CD4-positive, alpha-beta memory T cell (primary cell): ENCODE measurements at regions not wholly inside any gene's neighbourhood (a gene's known extent, or its start where the extent isn't known, plus 50 kb on each side); places are given as distances from the start of the nearest gene placed in this dataset.

ENCODE experiments used
- CTCF ChIA-PET: fragments of 350-600 bp; sonication (Branson Sonifier 250); formaldehyde crosslinking; loops from one replicate; lab custom pipeline; 2021; ENCODE audit warnings: inconsistent platforms; ENCODE audit not compliant: partially characterized antibody; lab: Charles Lee
- POLR2A ChIA-PET: fragments of 350-600 bp; sonication (Branson Sonifier 250); formaldehyde crosslinking; loops from one replicate; lab custom pipeline; 2021; ENCODE audit not compliant: partially characterized antibody; lab: Charles Lee
- DNase-seq, 5 donors: peaks; one replicate each; pipeline versions ENCODE4 v3.0.0 to v3.0.0-alpha.2; 2020 to 2022; ENCODE audit warnings: mixed read lengths in 1 of 5
- H3K27ac ChIP-seq: one replicate; pipeline ENCODE4 v1.7.0; 2013; ENCODE audit warnings: low read depth, low read length
- H3K27me3 ChIP-seq: 2 replicates; pipeline ENCODE4 v1.7.0; 2013; ENCODE audit warnings: mild to moderate bottlenecking, low read length, moderate library complexity; ENCODE audit not compliant: insufficient read depth
- H3K36me3 ChIP-seq: 2 replicates; pipeline ENCODE4 v1.7.0; 2013; ENCODE audit warnings: mild to moderate bottlenecking, low read length, moderate library complexity; ENCODE audit not compliant: insufficient read depth
- H3K4me1 ChIP-seq: 2 replicates; pipeline ENCODE4 v1.7.0; 2013; ENCODE audit warnings: mild to moderate bottlenecking, low read length, moderate library complexity; ENCODE audit not compliant: insufficient read depth
- H3K4me3 ChIP-seq, 2 donors: one replicate each; pipeline ENCODE4 v1.7.0; 2013; ENCODE audit warnings: low read length in 2 of 2, mild to moderate bottlenecking in 1 of 2
- H3K9me3 ChIP-seq, 2 donors: one replicate each; pipeline ENCODE4 v1.7.0; 2013; ENCODE audit warnings: low read length in 2 of 2, control low read depth in 1 of 2; ENCODE audit not compliant: control insufficient read depth in 1 of 2
- H3K27ac Mint-ChIP-seq, 7 donors: one replicate each; pipeline ENCODE4 v1.8.0; 2020 to 2021; ENCODE audit warnings: mixed read lengths in 7 of 7, mild to moderate bottlenecking in 6 of 7, inconsistent platforms in 3 of 7, moderate library complexity in 3 of 7
- H3K27me3 Mint-ChIP-seq, 2 donors: one replicate each; pipeline ENCODE4 v1.8.0; 2020 to 2021; ENCODE audit warnings: mixed read lengths in 2 of 2
- H3K36me3 Mint-ChIP-seq, 2 donors: one replicate each; pipeline ENCODE4 v1.8.0; 2020 to 2021; ENCODE audit warnings: mixed read lengths in 2 of 2, inconsistent platforms in 1 of 2, mild to moderate bottlenecking in 1 of 2
- H3K4me1 Mint-ChIP-seq, 4 donors: one replicate each; pipeline ENCODE4 v1.8.0; 2020 to 2021; ENCODE audit warnings: mixed read lengths in 4 of 4, mild to moderate bottlenecking in 1 of 4
- H3K4me3 Mint-ChIP-seq, 8 donors: one replicate each; pipeline ENCODE4 v1.8.0; 2020 to 2021; ENCODE audit warnings: mixed read lengths in 8 of 8, mild to moderate bottlenecking in 7 of 8, moderate library complexity in 6 of 8, inconsistent platforms in 3 of 8
- H3K9me3 Mint-ChIP-seq, 8 donors: one replicate each; pipeline ENCODE4 v1.8.0; 2020 to 2021; ENCODE audit warnings: mixed read lengths in 8 of 8, mild to moderate bottlenecking in 5 of 8, inconsistent platforms in 3 of 8, moderate library complexity in 1 of 8
- intact Hi-C: fragments of 100-400 bp; cut with micrococcal nuclease; formaldehyde crosslinking; loops from one replicate; pipeline ENCODE4 v1.15.1; 2023

- Mint-ChIP-seq H3K4me3 (no peak overlapping the region), H3K4me1 (no peaks in the 10 kb centered on the region), H3K9me3 (peaks cover 0 to 4% (median under 1%) of the 10 kb centered on the region in 8 donors), H3K27me3 (peaks cover 0 to 1% of the 10 kb centered on the region in 2 donors), H3K27ac (no peak overlapping the region), H3K36me3 (peaks cover 0 to 4% of the 10 kb centered on the region in 2 donors)
- Histone ChIP-seq H3K27ac (no peak overlapping the region), H3K27me3 (no peaks in the 10 kb centered on the region), H3K4me3 (no peak overlapping the region), H3K4me1 (no peaks in the 10 kb centered on the region), H3K9me3 (no peaks in the 10 kb centered on the region), H3K36me3 (no peaks in the 10 kb centered on the region)
- ChIA-PET CTCF (no interaction called here), POLR2A (no interaction called here)
- no peak for DNase-seq
- intact Hi-C loops = no loop called here
These were observed 287.1 kb upstream of the CDH4 start for GRCh38 chr20:60964911-60965310.

- no peaks in the 10 kb centered on the region for H3K4me1 ChIP-seq
- no peak overlapping the region for H3K27ac ChIP-seq
- Mint-ChIP-seq H3K4me1 (no peaks in the 10 kb centered on the region), H3K4me3 (no peak overlapping the region), H3K36me3 (peaks cover 0 to 4% of the 10 kb centered on the region in 2 donors), H3K27me3 (peaks cover 0 to 1% of the 10 kb centered on the region in 2 donors), H3K9me3 (peaks cover 0 to 2% (median 0%) of the 10 kb centered on the region in 8 donors), H3K27ac (no peak overlapping the region)
- H3K9me3 ChIP-seq = no peaks in the 10 kb centered on the region
- intact Hi-C loops = no loop called here
- ChIA-PET CTCF (no interaction called here), POLR2A (no interaction called here)
- H3K36me3 ChIP-seq = no peaks in the 10 kb centered on the region
- no peaks in the 10 kb centered on the region for H3K27me3 ChIP-seq
- no peak overlapping the region for H3K4me3 ChIP-seq
- no peak for DNase-seq
These were observed 286.0 kb upstream of the CDH4 start for GRCh38 chr20:60966031-60966430.

GRCh38 chr20:60966766-60967165 is 285.3 kb upstream of the CDH4 start:
- H3K4me1 Mint-ChIP-seq = no peaks in the 10 kb centered on the region
- Histone ChIP-seq H3K4me1 (no peaks in the 10 kb centered on the region), H3K9me3 (no peaks in the 10 kb centered on the region), H3K4me3 (no peak overlapping the region), H3K36me3 (no peaks in the 10 kb centered on the region), H3K27ac (no peak overlapping the region), H3K27me3 (no peaks in the 10 kb centered on the region)
- H3K4me3 Mint-ChIP-seq = no peak overlapping the region
- DNase-seq = no peak
- no peaks in the 10 kb centered on the region for H3K27me3 Mint-ChIP-seq
- H3K9me3 Mint-ChIP-seq = peaks cover 0 to 2% (median 0%) of the 10 kb centered on the region in 8 donors
- ChIA-PET POLR2A (no interaction called here), CTCF (no interaction called here)
- no peak overlapping the region for H3K27ac Mint-ChIP-seq
- peaks cover 0 to 4% of the 10 kb centered on the region in 2 donors for H3K36me3 Mint-ChIP-seq
- intact Hi-C loops = no loop called here

- H3K27me3 ChIP-seq = no peaks in the 10 kb centered on the region
- no peak overlapping the region for H3K4me3 Mint-ChIP-seq
- no peak overlapping the region for H3K27ac Mint-ChIP-seq
- no peak for DNase-seq
- ChIA-PET CTCF (no interaction called here), POLR2A (no interaction called here)
- no peaks in the 10 kb centered on the region for H3K36me3 ChIP-seq
- intact Hi-C loops = no loop called here
- H3K9me3 Mint-ChIP-seq = peaks cover 0 to 2% (median 0%) of the 10 kb centered on the region in 8 donors
- no peak overlapping the region for H3K4me3 ChIP-seq
- no peak overlapping the region for H3K27ac ChIP-seq
- no peaks in the 10 kb centered on the region for H3K4me1 ChIP-seq
- H3K27me3 Mint-ChIP-seq = no peaks in the 10 kb centered on the region
- no peaks in the 10 kb centered on the region for H3K4me1 Mint-ChIP-seq
- H3K9me3 ChIP-seq = no peaks in the 10 kb centered on the region
- H3K36me3 Mint-ChIP-seq = peaks cover 0 to 4% of the 10 kb centered on the region in 2 donors
These were observed 284.4 kb upstream of the CDH4 start for GRCh38 chr20:60967431-60968316.

- Histone ChIP-seq H3K27me3 (no peaks in the 10 kb centered on the region), H3K9me3 (no peaks in the 10 kb centered on the region), H3K36me3 (no peaks in the 10 kb centered on the region), H3K4me3 (no peak overlapping the region), H3K27ac (no peak overlapping the region), H3K4me1 (no peaks in the 10 kb centered on the region)
- Mint-ChIP-seq H3K27me3 (no peaks in the 10 kb centered on the region), H3K9me3 (peaks cover 0 to 3% (median 0%) of the 10 kb centered on the region in 8 donors), H3K4me3 (no peak overlapping the region), H3K4me1 (no peaks in the 10 kb centered on the region), H3K36me3 (peaks cover 0 to 4% of the 10 kb centered on the region in 2 donors), H3K27ac (no peak overlapping the region)
- CTCF ChIA-PET = no interaction called here
- intact Hi-C loops = no loop called here
- POLR2A ChIA-PET = no interaction called here
- DNase-seq = no peak
These were observed 283.0 kb upstream of the CDH4 start for GRCh38 chr20:60968853-60969720.

- no peaks in the 10 kb centered on the region for H3K36me3 ChIP-seq
- H3K4me1 Mint-ChIP-seq = no peaks in the 10 kb centered on the region
- H3K27me3 Mint-ChIP-seq = no peaks in the 10 kb centered on the region
- no peak overlapping the region for H3K4me3 ChIP-seq
- no peak for DNase-seq
- ChIA-PET CTCF (no interaction called here), POLR2A (no interaction called here)
- H3K4me1 ChIP-seq = no peaks in the 10 kb centered on the region
- no peak overlapping the region for H3K27ac Mint-ChIP-seq
- H3K9me3 Mint-ChIP-seq = peaks cover 0 to 3% (median 0%) of the 10 kb centered on the region in 8 donors
- no peaks in the 10 kb centered on the region for H3K27me3 ChIP-seq
- no peak overlapping the region for H3K27ac ChIP-seq
- no peak overlapping the region for H3K4me3 Mint-ChIP-seq
- no peaks in the 10 kb centered on the region for H3K9me3 ChIP-seq
- intact Hi-C loops = no loop called here
- peaks cover 0 to 4% of the 10 kb centered on the region in 2 donors for H3K36me3 Mint-ChIP-seq
These were observed 281.5 kb upstream of the CDH4 start for GRCh38 chr20:60970601-60971000.

- Histone ChIP-seq H3K4me3 (no peak overlapping the region), H3K27me3 (no peaks in the 10 kb centered on the region), H3K9me3 (no peaks in the 10 kb centered on the region), H3K36me3 (no peaks in the 10 kb centered on the region), H3K27ac (no peak overlapping the region), H3K4me1 (no peaks in the 10 kb centered on the region)
- Mint-ChIP-seq H3K36me3 (no peaks in the 10 kb centered on the region), H3K27ac (no peak overlapping the region), H3K27me3 (peaks cover 2 to 3% of the 10 kb centered on the region in 2 donors), H3K9me3 (peaks cover 0 to 9% (median 2%) of the 10 kb centered on the region in 8 donors), H3K4me1 (no peaks in the 10 kb centered on the region), H3K4me3 (no peak overlapping the region)
- ChIA-PET CTCF (no interaction called here), POLR2A (no interaction called here)
- intact Hi-C loops = no loop called here
- no peak for DNase-seq
These were observed 278.0 kb upstream of the CDH4 start for GRCh38 chr20:60974022-60974421.
